BJ (cell line): ENCODE measurements at regions not wholly inside any gene's neighbourhood (a gene's known extent, or its start where the extent isn't known, plus 50 kb on each side); places are given as distances from the start of the nearest gene placed in this dataset.

Source experiments
- CTCF ChIA-PET: fragments of 350-600 bp; formaldehyde crosslinking; extraction: SDS; loops from one replicate; lab custom pipeline; 2021; ENCODE audit warnings: antibody characterized with exemption, inconsistent platforms; lab: Yijun Ruan, JAX
- POLR2A ChIA-PET: fragments of 300-600 bp; sonication (Branson Sonifier 250); formaldehyde crosslinking; extraction: SDS; loops from one replicate; lab custom pipeline; 2021; ENCODE audit warnings: antibody characterized with exemption; lab: Charles Lee
- DNase-seq: peaks from one replicate; pipeline ENCODE4 v3.0.0-alpha.2; 2011; ENCODE audit warnings: low read depth
- H3K27me3 ChIP-seq: 2 replicates; pipeline ENCODE4 v1.6.0; 2011; ENCODE audit warnings: low read length; ENCODE audit not compliant: control insufficient read depth, insufficient read depth
- H3K36me3 ChIP-seq: 2 replicates; pipeline ENCODE4 v1.5.1; 2011; ENCODE audit warnings: low read length; ENCODE audit not compliant: control insufficient read depth, insufficient read depth
- H3K4me3 ChIP-seq: 2 replicates; pipeline ENCODE4 v1.5.1; 2011; ENCODE audit warnings: low read depth, mild to moderate bottlenecking, control low read depth, low read length
- TF ChIP-seq, protein P1 (sequence below): IDR thresholded peaks from 2 replicates; pipeline ENCODE4 v1.5.1; 2011; ENCODE audit warnings: low read depth, mild to moderate bottlenecking, control low read depth, inconsistent platforms, low read length, moderate library complexity; ENCODE audit not compliant: insufficient read depth

- POLR2A ChIA-PET, result no interaction called here
Observed at GRCh38 chr14:95387826-95388445, 68.2 kb upstream of the CLMN start.

DNA sequence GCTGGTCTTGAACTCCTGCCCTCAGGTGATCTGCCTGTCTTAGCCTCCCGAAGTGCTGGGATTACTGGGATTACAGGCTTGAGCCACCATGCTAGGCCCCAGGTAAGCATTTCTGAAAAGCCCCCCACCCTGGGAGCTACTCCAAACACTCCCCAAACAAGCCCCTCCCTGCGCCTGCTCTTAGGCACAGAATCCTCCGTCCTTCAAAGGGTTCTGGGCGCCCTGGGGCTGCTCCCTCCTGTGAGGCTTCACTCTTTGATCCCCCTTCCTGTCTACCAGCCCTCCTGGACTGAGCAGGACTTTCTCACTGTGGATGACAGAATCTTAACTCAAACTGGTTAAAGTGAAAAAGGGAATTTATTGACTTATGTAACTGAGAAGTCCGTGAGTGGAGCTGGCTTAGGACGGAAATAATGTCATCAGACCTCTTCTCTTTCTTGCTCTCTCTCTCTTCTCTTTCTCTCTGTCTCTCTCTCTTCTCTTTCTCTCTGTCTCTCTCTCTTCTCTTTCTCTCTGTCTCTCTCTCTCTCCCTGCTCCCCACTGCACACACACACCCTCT lies 66.9 kb upstream of the CLMN start:
- TF ChIP-seq, protein P1, sequence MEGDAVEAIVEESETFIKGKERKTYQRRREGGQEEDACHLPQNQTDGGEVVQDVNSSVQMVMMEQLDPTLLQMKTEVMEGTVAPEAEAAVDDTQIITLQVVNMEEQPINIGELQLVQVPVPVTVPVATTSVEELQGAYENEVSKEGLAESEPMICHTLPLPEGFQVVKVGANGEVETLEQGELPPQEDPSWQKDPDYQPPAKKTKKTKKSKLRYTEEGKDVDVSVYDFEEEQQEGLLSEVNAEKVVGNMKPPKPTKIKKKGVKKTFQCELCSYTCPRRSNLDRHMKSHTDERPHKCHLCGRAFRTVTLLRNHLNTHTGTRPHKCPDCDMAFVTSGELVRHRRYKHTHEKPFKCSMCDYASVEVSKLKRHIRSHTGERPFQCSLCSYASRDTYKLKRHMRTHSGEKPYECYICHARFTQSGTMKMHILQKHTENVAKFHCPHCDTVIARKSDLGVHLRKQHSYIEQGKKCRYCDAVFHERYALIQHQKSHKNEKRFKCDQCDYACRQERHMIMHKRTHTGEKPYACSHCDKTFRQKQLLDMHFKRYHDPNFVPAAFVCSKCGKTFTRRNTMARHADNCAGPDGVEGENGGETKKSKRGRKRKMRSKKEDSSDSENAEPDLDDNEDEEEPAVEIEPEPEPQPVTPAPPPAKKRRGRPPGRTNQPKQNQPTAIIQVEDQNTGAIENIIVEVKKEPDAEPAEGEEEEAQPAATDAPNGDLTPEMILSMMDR, result no peak
- H3K27me3 ChIP-seq, result no peaks in the 10 kb centered on the region; the same call in 1 of the 2 replicates
- POLR2A ChIA-PET, result no interaction called here
- DNase-seq, result no peak
- H3K4me3 ChIP-seq, result no peak overlapping the region
- H3K36me3 ChIP-seq, result no peaks in the 10 kb centered on the region
- CTCF ChIA-PET, result interaction anchor here (1.4 kb wide), 1 partner anchor 14 kb away, joined by 4 read pairs; no protein-coding TSS in a partner anchor

More at GRCh38 chr14:95387826-95388445, 68.2 kb upstream of the CLMN start:
- no peak for DNase-seq
- TF ChIP-seq, protein P1, result no peak
- CTCF ChIA-PET, result interaction anchor here (0.6 to 1.3 kb wide), 2 partner anchors 118 to 839 kb away, joined by 3 read pairs; no protein-coding TSS in a partner anchor
- Histone ChIP-seq H3K36me3 (no peaks in the 10 kb centered on the region), H3K4me3 (no peak overlapping the region), H3K27me3 (no peaks in the 10 kb centered on the region; the same call in 1 of the 2 replicates)

GRCh38 chr14:95385701-95386100 lies 66.0 kb upstream of the CLMN start:
- Histone ChIP-seq H3K27me3 (no peaks in the 10 kb centered on the region; the same call in 1 of the 2 replicates), H3K36me3 (no peaks in the 10 kb centered on the region), H3K4me3 (no peak overlapping the region)
- ChIA-PET CTCF (interaction anchor here (1.4 kb wide), 1 partner anchor 15 kb away, joined by 4 read pairs; no protein-coding TSS in a partner anchor), POLR2A (no interaction called here)
- DNase-seq, result no peak
- TF ChIP-seq, protein P1, result no peak

DNA sequence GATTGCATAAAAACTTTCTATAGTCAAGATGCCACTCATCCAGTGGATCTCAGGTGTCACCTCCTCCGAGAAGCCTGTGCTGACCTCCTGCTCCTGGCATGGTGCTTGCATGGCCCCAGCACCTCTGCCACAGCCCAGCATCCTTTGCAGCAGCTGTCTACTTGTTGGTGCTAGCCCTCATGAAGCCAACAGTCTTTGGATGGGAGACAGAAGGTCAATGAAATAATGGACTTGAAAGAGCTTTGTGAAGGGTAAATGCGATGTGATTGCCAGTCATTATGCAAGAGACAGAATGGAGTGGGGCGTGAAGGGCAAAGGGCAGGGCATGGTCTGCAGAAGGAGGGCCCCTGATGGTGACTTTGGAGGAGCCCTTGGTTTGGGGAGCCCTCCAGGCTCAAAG lies 63.0 kb upstream of the CLMN start:
- TF ChIP-seq, protein P1, result no peak
- H3K4me3 ChIP-seq, result no peak overlapping the region
- DNase-seq, result no peak
- H3K36me3 ChIP-seq, result no peaks in the 10 kb centered on the region
- H3K27me3 ChIP-seq, result no peaks in the 10 kb centered on the region; the same call in 1 of the 2 replicates
- ChIA-PET POLR2A (no interaction called here), CTCF (no interaction called here)

- ChIA-PET POLR2A (no interaction called here), CTCF (no interaction called here)
Observed at GRCh38 chr14:95381726-95382125, 62.0 kb upstream of the CLMN start.

More at GRCh38 chr14:95381726-95382125, 62.0 kb upstream of the CLMN start:
- DNase-seq, result no peak
- TF ChIP-seq, protein P1, result no peak
- Histone ChIP-seq H3K4me3 (no peak overlapping the region), H3K36me3 (no peaks in the 10 kb centered on the region), H3K27me3 (no peaks in the 10 kb centered on the region)
